GM18909 (cell line): ENCODE measurements at regions not wholly inside any gene's neighbourhood (a gene's known extent, or its start where the extent isn't known, plus 50 kb on each side); places are given as distances from the start of the nearest gene placed in this dataset.
"Not testable (repeated sequence)": the region's sequence is repeated elsewhere in the genome, so short reads cannot be mapped to it uniquely, and the experiment has no call there.

Experiments
- ATAC-seq: cut with Tn5 transposase; IDR thresholded peaks from one replicate; pipeline ENCODE4 v1.9.1; 2021; ENCODE audit warnings: mild to moderate bottlenecking; ENCODE audit not compliant: unreplicated experiment, poor library complexity

DNA sequence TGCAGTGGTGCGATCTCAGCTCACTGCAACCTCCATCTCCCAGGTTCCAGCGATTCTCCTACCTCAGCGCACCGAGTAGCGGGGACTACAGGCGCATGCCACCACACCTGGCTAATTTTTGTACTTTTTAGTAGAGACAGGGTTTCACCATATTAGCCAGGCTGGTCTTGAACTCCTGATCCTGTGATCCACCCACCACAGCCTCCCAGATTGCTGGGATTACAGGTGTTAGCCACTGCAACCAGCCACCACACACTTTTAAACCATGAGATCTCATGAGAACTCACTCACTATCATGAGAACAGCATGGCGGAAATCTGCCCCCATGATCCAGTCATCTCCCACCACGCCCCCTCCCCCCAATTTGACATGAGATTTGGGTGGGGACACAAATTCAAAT, 636.9 kb downstream of the MCTP2 start:
- not testable (repeated sequence) for ATAC-seq

- ATAC-seq, result no peak
These were observed 644.2 kb downstream of the MCTP2 start for GRCh38 chr15:94875550-94875949.

DNA sequence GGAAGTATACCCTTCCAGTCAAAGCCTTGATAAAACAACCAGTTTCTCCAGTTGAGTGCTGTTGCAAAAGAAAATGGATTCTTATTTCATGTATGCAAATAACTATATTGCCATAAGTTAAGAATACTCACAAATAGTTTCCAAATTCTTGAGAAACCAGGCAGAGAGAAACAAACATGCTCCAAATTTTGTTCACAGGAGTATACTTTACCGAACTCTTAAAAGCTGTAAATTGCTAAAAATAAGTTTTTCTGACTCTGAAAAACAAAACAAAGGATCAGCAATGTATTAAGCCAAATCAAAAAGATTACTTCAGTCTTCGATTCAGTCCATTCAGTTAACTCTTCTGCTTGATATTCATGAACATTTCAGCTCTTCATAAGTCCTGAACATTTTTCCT, 646.5 kb downstream of the MCTP2 start:
- ATAC-seq, result no peak

- no peak for ATAC-seq
These were observed 650.8 kb downstream of the MCTP2 start for GRCh38 chr15:94882071-94882712.

DNA sequence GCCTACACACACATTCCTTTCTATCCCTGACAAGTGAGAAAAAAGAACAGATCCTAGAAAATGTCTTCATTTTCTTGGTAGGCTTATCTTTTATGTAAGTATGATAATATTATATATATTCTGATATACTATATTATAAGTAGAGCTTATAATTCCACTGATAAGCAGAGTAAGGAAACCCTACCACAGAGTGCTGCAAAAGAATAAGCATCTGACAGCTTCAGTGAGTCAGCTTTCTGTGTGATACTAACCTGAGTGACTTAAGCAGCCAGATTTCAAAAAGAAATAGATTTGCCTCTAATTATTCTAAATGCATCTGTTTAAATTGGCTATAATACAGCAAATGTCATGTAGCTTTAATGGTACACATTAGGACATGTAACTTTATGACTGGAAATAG, 656.0 kb downstream of the MCTP2 start:
- ATAC-seq, result no peak

DNA sequence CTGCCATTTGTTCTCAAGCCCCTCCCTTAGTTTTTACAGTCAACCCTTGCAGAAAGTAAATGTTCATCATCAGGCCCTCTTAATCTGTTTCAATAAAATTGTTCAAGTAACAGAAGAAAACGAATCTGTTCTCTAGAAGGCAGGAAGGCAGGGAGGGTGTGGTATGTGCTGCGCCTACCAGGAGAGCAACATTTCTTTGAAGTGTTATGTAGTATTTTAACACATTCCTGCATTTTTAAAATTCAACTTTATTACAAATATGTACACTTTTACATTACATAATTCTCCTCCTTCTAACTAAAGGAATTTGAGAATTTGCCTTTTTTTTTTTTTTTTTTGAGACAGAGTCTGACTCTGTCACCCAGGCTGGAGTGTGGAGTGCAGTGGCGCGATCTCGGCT, 657.8 kb downstream of the MCTP2 start:
- no peak for ATAC-seq

GRCh38 chr15:94893091-94893490, 661.7 kb downstream of the MCTP2 start:
- no peak for ATAC-seq

GRCh38 chr15:94894056-94894455, 662.7 kb downstream of the MCTP2 start:
- ATAC-seq, result no peak

DNA sequence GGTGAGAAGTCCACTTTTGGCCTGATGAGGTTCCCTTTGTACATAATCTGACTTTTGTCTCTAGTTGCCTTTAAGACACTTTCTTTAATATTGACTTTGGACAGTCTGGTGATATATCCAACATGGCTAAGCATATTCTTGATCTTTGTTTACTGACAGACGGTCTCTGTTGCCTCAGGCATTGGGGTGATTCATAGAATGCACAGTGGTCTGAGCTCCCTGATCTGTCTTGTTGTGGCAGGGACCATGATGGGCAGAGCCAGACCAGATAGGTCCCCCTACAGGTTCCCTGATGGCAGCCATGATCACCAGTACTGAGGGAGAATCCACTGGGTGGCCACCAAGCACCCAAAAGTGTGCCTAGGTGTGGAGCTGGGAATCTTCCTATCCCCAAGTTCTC, 678.1 kb downstream of the MCTP2 start:
- no peak for ATAC-seq

DNA sequence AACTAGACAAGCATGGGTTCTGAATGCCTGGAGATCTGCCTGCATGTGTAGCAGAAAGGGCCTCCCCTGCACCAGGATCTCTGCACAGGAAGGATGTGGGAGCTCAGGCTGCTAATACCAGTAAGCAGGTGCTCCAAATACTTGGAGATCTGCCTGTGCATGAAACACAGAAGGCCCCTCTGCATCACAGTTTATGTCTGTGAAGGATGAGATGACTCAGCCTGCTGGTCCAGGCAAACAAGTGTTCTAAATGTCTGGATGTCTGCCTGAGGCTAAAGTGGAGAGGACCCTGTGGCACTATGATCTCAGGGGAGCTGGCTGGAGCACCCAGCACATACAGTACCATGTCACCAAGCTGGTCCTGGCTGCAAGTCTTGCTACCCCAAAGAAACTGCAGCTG, 678.8 kb downstream of the MCTP2 start:
- ATAC-seq, result no peak

DNA sequence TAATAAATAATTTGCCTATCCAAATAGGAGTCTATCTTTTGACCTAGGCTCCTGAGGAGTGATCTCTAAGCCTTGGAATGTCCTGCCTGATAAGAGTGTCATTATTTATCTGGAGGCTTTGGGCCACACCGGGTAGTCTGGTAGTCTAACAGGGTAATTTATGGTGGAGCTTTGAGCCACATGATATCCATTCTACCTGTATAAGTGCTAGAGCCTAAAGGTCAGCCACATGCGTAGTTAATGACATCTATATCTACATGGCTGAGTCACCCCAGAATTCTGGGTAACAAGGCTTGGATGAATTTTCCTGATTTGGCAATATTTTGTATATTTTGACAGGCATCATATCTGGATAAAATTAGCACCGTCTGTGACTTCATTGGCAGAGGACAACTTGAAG, 681.4 kb downstream of the MCTP2 start:
- no peak for ATAC-seq

GRCh38 chr15:94917068-94917467, 685.7 kb downstream of the MCTP2 start:
- no peak for ATAC-seq

DNA sequence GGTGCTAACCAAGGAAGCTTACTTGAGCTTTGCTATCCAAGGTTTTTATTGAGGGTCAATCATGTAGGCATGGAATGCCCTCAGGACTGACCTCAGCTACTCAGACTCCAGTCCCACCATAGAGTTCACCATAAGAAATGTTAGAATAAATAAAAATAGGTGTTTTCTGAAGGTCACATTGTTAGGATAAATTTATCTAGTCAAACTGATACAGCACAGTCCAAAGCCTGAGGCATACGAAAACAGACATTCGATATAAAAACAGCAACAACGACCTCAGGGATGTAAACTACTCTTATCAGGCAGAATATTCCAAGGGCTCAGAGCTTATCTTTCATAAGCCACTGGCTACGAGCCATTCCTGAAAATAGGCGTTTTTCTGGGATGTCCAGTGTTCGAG, 690.6 kb downstream of the MCTP2 start:
- no peak for ATAC-seq

- no peak for ATAC-seq
These were observed 692.7 kb downstream of the MCTP2 start for GRCh38 chr15:94924057-94924456.

GRCh38 chr15:94924971-94925598, 693.7 kb downstream of the MCTP2 start:
- ATAC-seq, result no peak

GRCh38 chr15:94925680-94926079, 694.3 kb downstream of the MCTP2 start:
- no peak for ATAC-seq

GRCh38 chr15:94927003-94927402, 695.6 kb downstream of the MCTP2 start:
- no peak for ATAC-seq

DNA sequence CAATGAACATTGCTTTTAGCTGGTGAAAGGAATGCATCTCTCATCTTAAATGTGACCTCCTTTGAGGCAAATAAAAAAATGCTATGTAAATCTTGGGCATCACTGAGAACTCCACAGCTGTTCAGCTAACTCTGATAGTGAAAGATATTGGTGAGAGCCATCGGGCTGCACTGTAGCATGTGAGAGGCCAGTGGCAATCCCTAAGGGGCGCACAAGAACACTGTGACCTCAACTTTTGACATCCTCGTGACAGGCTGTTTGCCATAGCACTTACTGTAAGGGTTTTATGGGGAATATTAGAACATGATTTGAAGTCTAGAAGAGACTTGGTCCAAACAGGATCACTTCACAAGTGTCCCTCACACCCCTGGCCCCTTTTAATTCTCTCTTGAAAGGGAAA, 697.9 kb downstream of the MCTP2 start:
- ATAC-seq, result no peak

GRCh38 chr15:94930441-94930840, 699.1 kb downstream of the MCTP2 start:
- no peak for ATAC-seq

- ATAC-seq, result no peak
These were observed 699.6 kb downstream of the MCTP2 start for GRCh38 chr15:94930960-94931359.

GRCh38 chr15:94934440-94934839, 703.1 kb downstream of the MCTP2 start:
- ATAC-seq, result no peak

- ATAC-seq, result no peak
These were observed 705.9 kb downstream of the MCTP2 start for GRCh38 chr15:94937242-94937641.
